GM19238 (cell line): ENCODE measurements at regions not wholly inside any gene's neighbourhood (a gene's known extent, or its start where the extent isn't known, plus 50 kb on each side); places are given as distances from the start of the nearest gene placed in this dataset.

Experiments used
- DNase-seq: peaks from one replicate; pipeline ENCODE4 v3.0.0; 2011; ENCODE audit warnings: low spot score; ENCODE audit not compliant: insufficient read length

GRCh38 chr6:122107256-122107852 is 292.1 kb upstream of the HSF2 start:
- no peak for DNase-seq

GRCh38 chr6:122109075-122109474 is 290.4 kb upstream of the HSF2 start:
- no peak for DNase-seq

GRCh38 chr6:122114717-122115116 is 284.7 kb upstream of the HSF2 start:
- DNase-seq, result no peak

- DNase-seq, result no peak
These were observed 283.2 kb upstream of the HSF2 start for GRCh38 chr6:122116119-122116834.

GRCh38 chr6:122116835-122117627 is 282.4 kb upstream of the HSF2 start:
- no peak for DNase-seq

- no peak for DNase-seq
These were observed 280.4 kb upstream of the HSF2 start for GRCh38 chr6:122118945-122119506.

GRCh38 chr6:122122202-122122601 is 277.2 kb upstream of the HSF2 start:
- DNase-seq, result no peak

- no peak for DNase-seq
These were observed 276.8 kb upstream of the HSF2 start for GRCh38 chr6:122122686-122123085.

- DNase-seq, result no peak
These were observed 274.5 kb upstream of the HSF2 start for GRCh38 chr6:122124908-122125307.

GRCh38 chr6:122126894-122127293 is 272.6 kb upstream of the HSF2 start:
- no peak for DNase-seq

- no peak for DNase-seq
These were observed 271.0 kb upstream of the HSF2 start for GRCh38 chr6:122128445-122128844.

GRCh38 chr6:122129313-122130025 is 270.0 kb upstream of the HSF2 start:
- no peak for DNase-seq

GRCh38 chr6:122130026-122130348 is 269.5 kb upstream of the HSF2 start:
- no peak for DNase-seq

- no peak for DNase-seq
These were observed 268.9 kb upstream of the HSF2 start for GRCh38 chr6:122130518-122130917.

- no peak for DNase-seq
These were observed 263.1 kb upstream of the HSF2 start for GRCh38 chr6:122136386-122136785.

- no peak for DNase-seq
These were observed 259.4 kb upstream of the HSF2 start for GRCh38 chr6:122140031-122140430.

- DNase-seq, result no peak
These were observed 258.2 kb upstream of the HSF2 start for GRCh38 chr6:122141246-122141645.

GRCh38 chr6:122143813-122144601 is 255.4 kb upstream of the HSF2 start:
- no peak for DNase-seq

- no peak for DNase-seq
These were observed 254.2 kb upstream of the HSF2 start for GRCh38 chr6:122145246-122145645.

GRCh38 chr6:122145741-122146240 is 253.7 kb upstream of the HSF2 start:
- no peak for DNase-seq

GRCh38 chr6:122147291-122147690 is 252.2 kb upstream of the HSF2 start:
- no peak for DNase-seq
